ENCODE measurements at regions not wholly inside any gene's neighbourhood (a gene's known extent, or its start where the extent isn't known, plus 50 kb on each side); places are given as distances from the start of the nearest gene placed in this dataset.

- no peak for TF ChIP-seq CTCF (IDR thresholded peaks at IDR 0.05)
- no peak for TF ChIP-seq ZFX (IDR thresholded peaks at IDR 0.05; ENCODE audit: borderline replicate concordance)
Observed at GRCh38 chr20:23242104-23242503, 108.5 kb upstream of the NXT1 start.

Data from 22Rv1 (cell line).